Urothelium cell line (cell line): ENCODE measurements at regions not wholly inside any gene's neighbourhood (a gene's known extent, or its start where the extent isn't known, plus 50 kb on each side); places are given as distances from the start of the nearest gene placed in this dataset.

ENCODE experiments used
- DNase-seq: peaks from one replicate; pipeline ENCODE4 v3.0.0; 2011; ENCODE audit warnings: low spot score, mixed read lengths
- FAIRE-seq: peaks from 2 replicates; lab custom pipeline; 2011; peaks lifted over from hg19 to GRCh38; lab: Jason Lieb, UNC

DNA sequence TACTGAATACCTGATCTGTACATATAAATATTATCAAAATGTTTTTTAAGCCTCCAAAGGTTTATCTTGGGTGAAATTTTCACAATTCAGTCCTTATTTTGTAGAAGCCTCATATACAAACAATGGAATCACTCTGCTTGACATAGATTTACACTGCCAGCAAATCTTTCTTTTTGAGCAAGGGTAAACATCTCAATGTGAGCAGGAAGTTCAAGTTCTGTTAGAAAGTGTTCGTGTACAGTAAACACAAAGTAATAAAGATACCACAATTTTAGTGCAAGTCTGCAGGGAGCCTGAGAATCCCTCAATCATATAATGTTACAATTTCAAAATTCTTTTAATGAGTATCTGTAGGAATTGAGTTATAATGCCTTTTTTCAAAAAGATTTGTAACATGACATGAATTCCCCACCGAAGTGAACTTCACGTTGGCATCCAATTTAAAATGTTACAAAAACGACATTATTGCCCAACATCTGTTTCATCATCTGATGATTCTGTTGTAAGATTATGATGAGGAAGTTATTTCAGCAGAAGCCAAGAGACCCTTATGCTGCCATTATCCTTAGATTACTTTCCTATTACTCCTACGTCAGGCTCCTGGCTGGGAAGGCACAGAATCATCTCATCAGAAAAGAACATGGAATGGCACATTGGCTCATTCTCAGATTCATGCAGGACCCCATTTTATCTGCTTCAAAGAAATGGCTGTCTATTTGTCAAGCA is 283.9 kb upstream of the ACVR2A start:
- FAIRE-seq = no peak
- DNase-seq = no peak

DNA sequence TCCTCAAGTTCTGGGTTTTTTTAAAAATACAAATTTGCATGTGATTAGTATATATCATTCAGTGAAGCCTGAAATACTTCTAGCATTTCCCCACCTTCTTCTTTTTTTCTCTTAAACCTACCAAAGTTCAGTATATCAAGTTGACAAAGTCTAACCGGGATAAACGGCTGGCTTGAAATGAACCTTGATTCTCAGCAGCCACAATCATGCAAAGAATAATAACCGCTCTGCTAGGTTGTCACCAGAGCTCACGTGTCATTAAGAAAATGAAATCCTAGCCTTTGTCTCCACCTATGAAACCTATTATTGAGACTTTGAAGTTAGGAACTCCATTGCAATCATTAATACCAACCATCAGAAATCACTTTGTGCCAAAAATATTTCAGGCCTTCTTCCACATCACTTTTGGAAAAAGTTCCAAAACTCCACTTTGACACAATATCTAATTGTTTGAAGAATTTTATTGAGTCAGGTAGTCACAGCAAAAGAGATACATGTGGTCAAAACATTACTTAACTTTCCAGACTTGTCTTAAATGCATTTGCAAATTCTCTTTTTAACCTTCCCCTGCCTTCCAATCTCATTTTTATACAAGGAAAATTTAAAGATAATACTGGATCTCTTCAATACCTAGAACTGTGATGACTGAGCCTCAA is 285.6 kb upstream of the ACVR2A start:
- FAIRE-seq (no peak), DNase-seq (no peak)

DNA sequence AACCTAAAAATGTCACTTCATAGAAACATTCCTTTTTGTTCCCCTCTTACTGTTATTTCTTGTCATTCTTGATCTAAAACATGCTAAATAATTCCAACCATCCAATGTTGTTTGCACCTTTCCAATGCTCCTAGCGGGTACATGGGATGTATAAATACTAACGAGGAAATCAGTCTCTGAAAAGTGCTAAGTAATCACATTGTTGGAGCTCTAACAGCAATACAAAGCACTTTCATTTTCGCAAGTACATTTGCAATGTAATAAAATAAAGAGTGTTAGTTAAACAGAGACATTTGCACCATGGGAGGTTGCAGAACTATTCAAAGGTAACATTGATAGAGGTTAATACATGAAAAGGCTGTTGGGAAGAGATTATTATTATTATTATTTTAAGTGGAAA is 286.2 kb upstream of the ACVR2A start:
- no peak for FAIRE-seq
- no peak for DNase-seq

DNA sequence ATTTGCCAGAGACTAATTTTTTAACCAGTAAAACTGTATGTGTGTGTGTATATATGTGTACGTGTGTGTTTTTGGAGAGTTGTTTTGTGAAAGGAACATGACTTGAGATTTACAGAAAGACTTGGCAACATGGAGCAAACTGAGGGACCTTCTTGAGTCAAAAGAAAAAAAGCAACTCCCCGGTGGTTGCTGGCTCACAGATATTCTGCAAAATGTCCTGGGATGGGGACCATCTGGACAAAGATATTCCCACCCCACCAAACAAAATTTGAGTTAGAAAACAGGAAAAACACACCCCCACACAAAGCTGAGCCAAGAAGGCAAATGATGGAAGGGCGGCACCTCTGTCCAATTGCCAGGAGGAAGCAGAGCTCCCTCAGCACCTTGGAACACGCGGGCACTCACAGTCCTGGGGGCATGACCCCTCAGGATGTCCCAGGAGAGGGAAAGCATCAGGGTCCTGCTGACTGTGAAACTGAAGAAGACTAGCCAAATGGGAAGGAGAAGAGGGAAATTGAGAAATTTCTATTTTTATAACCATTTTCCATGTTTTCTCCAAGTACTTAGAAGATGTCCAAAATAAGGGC is 290.2 kb upstream of the ACVR2A start:
- FAIRE-seq = no peak

DNA sequence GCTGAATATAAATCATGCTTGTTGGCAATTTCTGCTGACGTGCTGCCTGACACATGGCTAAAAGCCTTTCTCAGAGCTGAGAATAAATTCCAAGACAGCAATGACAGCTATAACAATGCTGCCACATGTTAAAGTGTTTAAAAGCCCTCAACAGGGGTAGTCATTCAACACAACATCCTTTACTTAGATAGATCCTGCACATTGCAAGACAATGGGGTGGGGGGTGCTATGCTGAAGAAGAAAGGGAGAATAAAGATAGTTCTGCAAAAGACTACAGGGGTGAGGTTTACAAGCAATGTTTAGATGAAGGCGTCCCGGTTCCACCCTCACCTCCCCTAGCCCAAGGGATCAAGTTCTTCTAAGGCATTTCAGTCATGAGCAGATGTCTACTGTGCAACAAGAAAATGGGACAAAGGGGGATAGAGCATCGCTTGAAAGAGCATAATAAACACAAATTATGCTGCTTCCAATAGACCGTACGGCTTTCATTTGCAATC is 291.0 kb upstream of the ACVR2A start:
- FAIRE-seq (no peak), DNase-seq (no peak)

More for the DNA sequence above, 290.2 kb upstream of the ACVR2A start:
- DNase-seq = no peak

DNA sequence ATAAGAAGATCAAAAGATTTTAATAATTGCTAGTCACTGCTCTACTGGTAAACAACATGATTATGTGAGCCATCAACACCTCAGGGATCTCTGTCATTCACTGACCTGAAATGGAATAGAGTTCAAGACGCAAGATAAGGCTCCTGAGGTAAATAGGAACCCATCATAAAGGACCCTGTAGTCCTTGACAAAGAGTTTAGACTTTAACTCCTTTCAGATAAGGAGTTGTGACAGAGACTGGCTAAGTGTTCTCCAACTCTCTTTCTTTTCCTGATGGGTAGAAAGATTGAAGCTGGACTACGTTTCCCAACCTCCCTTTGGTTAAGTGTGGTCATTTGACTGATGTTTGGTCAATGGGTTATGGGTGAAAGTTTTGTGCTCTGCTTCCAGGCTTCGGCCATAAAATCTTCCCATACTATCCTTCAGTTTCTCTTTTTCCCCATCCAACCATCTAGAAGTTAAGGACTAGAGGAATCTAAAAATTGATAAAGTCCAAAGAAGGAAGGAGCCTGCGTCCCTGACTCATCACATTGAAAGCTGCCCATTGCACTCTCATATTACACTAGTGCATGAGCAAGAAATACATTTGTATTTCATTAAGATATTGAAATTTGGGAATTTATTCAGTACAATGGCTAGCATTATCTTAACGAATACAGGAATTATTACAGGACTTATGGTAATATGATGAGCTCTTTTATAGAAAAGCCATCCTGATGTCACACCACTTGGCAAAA is 293.7 kb upstream of the ACVR2A start:
- DNase-seq (no peak), FAIRE-seq (no peak)

DNA sequence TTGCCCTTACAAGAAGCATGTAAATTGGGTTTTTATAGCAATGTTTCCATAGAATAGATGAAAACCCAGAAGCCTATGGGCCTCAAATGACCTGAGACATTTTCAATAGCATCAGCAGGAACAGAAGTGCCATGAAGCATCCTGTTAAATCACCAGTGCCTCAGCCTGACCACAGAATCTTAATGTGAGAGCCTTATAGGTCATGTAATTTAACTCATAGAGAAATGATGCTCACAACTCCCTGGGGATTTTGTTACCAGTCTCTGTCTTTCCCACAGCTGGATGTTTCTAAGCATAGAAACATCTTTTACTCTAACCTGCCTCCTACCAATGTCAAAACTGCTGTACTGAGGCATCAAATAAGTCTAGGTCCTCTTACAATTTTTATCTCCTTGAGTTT is 295.8 kb upstream of the ACVR2A start:
- FAIRE-seq (no peak), DNase-seq (no peak)

DNA sequence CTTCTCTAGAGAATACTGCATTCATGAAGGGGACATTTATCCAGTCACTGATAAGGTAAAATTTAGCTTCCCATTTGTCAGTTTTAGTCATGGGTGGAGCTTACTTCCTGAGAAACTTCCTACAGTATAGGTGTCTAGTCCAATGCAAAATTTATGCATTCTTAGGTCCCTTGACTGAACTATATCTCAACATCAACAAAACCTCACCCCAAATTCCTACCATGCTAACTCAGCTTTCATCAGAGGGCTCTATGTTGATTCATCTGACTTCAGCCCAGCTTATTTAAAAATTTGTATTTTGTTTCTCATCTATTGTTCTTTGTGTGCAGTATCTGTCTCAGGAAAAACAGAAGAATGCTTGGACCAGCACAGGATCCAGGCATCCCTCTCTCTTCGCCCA is 296.4 kb upstream of the ACVR2A start:
- no peak for FAIRE-seq
- no peak for DNase-seq

DNA sequence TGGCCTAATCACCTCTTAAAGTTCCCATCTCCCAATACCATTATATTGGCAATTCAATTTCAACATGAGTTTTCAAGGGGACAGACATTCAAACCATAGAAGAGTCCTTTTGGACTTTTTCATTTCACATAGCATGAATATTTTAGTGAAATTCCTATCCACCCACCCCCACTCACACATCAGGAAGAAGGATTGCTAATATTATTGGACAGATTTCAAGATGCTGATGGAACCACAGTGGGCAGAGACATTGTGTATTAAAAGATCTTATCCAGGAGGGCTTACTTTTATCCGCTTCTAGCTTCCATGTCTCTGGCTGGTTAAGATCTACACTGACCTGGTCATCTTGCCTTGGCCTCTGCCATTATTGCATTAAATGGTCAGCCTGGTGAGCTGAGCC is 297.4 kb upstream of the ACVR2A start:
- DNase-seq (no peak), FAIRE-seq (no peak)

DNA sequence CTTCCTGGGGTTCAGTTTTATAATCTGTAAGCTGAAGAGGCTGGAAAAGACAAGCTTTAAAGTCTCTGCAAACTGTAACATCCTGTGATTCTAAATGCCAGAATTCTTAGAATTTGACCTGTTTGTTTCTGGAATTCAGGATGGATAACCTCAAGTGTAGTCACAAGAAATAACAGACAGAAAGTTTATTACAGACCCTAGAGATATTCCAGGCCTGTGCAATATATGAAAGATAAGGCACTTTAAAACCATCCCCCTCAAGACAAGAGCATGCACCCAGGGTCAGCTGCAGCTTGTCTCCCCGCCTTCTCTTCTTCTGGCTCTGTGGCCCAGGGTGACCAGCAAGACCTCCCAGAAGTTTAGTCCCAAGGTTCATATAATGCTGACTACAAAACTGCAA is 298.7 kb upstream of the ACVR2A start:
- FAIRE-seq = no peak
- no peak for DNase-seq

DNA sequence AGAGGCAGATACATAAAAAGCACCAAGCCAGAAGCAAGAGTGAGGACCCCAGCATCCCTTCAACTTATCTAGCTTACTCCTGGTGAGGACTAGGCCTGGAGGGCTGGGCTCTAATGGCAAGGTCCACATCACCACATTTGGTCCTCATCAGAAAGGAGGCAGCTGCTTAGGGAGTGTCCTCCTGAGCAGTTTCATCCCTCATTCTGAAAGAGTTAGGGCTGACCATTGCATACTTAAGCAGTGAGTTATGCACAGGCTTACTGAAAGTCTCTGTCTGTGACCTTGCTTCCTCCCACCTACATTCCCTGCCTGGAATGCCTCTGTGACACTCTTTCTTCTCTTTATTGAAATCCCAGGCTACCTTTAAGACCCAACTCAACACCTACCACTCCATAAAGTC is 301.8 kb upstream of the ACVR2A start:
- DNase-seq (peak; percentile 25), FAIRE-seq (no peak)

DNA sequence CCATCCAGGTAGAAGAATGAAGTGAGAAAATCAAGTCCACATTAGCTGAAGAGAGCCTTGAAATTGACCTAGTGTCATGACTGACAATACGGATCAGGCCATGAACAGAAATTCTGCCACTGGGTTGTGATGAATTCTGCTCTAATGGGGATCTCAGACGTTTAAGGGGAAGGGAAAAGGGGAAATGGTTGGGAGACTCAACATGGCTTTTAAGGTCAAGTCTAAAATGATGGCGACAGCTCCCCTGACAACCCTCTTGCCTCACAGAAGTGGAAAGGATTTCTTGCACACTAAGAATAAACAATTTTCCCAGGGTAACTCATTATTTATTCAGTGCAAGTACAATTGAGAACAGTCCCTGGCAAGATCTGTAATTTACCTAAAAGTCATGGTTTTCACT is 302.5 kb upstream of the ACVR2A start:
- DNase-seq (no peak), FAIRE-seq (no peak)

DNA sequence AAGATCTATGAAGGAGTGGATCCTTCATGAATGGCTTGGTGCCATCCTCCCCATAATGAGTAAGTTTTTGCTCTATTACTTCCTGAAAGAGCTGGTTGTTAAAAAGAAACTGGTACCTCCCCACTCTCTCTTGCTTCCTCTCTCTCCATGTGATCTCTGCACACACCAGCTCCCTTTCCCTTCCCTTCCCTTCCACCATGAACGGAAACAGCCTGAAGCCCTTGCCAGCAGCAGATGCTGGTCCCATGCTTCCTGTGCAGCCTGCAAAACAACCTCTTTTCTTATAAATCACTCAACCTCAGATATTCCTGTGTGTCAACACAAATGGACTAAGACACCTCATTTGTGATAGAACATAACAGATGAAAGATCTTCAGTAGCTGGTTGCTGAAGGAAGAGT is 303.5 kb upstream of the ACVR2A start:
- no peak for FAIRE-seq

DNA sequence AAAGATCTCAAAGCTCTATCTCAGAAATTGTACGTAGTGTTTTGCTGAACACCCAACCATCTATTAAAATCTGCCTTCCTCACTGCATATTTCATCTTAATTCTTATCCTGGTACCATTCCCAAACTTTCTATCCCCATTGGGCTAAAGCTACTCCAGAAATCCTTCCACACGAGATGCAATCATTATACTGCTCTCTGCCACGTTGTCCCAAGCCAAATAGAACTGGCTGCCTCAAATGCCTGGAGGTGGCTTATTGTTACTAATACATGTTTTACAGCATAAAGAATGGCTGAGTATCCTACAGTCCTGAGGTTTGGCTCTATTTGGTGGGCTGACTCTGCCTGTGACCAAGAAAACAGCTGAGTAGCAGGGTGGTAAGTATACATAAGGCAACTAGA is 306.0 kb upstream of the ACVR2A start:
- FAIRE-seq (no peak), DNase-seq (no peak)

More for the DNA sequence above, 303.5 kb upstream of the ACVR2A start:
- DNase-seq = no peak

DNA sequence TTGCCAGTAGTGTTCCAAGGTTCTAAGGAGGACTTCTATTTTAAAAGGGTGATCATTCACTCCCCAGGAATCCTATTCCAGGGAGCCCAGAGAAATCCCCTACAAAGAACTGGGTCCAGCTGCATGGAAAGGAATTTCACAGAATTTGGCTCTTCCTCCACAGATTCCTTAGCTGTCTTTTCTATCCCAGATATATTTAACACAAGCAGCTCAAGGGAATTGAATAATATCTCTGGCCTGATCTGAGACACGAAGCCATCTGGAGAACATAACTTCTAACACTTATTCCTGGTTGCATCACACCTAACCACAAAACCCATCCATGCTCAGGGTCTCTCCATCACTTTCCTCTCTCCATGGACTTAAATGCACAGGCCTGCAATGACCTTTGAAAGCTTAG is 306.7 kb upstream of the ACVR2A start:
- DNase-seq (no peak), FAIRE-seq (no peak)

DNA sequence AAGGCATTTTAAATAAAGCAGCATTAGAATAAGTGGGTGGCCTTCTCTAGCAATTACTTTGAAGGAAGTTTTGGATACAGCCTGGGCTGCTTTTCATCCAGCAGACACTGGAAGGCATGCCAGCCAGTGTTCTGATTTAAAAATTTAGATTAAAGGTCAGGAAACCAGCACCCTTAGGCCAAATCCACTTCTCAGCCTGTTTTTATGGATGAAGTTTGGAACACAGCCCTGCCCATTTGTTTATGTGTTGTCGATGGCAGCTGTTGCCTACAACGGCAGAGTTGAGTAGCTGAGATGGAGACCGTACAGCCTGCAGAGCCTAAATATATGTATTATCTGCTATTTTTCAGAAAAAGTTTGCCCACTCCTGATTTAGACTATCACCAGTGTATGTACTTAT is 313.6 kb upstream of the ACVR2A start:
- DNase-seq = no peak
- no peak for FAIRE-seq

DNA sequence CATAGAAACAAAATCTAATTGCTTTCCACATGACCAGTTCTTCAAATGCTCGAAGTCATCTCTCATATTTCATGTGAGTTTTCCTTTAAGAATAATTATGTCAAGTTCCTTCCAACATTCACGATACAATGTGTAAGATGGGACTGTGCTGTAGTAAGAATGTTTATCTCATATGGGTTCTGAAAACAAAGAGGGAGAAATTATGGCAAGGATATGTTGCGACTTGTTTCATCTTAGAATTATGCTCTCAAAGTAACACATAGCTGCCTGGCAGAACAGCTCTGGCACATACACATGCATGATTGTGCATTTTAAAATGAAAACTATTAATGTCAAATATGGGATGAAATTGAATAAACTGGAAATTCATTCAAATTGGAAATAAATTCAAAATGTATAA is 314.8 kb upstream of the ACVR2A start:
- FAIRE-seq (no peak), DNase-seq (no peak)

DNA sequence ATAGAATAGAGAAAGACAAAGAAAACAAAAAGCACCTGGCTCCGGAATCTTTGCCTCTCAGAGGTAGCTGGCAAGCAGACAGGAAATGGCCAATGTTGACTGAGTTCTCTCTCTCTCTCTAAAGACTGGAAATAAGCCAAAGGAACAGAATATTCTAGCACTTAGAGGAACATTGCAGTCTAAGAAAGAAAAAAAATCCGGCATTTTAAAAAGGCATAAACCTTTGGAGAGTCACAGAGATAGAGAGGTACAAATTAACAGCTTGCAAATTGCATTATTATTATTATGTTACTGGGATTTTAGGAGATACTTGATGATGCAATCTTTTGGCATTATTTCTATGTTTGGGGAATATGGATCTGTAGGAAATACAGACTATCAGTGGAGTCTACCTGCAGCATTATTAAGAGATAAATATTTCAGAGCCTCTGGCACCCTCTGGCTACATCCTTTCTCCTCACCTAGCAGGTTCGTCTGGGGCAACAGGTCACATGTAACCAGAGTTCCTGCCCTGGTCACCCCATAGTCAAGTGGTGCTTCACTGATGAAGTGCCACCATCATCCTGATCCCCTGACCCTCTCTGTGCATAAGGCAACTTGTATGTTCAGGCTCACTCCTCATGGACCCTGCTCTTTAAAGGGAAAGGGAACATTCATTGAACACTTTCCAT is 318.9 kb upstream of the ACVR2A start:
- DNase-seq (no peak), FAIRE-seq (no peak)

DNA sequence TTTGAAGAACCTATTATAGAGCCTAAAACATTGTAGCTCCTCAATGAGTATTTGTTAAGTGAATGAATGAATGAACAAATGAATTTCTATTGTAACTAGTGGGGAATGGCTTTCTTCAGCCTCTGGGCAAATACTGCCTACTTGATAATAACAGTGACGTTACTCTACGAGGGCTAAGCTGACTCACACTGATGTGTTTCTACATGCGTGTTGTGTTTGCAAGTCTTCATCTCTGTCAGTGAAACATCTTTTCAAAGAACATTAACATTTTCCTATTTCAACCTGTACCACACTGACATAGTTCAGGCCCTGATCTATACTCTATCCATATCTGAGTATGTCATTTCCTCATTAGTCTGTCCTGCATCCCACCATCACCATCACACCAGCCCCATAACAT is 319.9 kb upstream of the ACVR2A start:
- DNase-seq (no peak), FAIRE-seq (no peak)

DNA sequence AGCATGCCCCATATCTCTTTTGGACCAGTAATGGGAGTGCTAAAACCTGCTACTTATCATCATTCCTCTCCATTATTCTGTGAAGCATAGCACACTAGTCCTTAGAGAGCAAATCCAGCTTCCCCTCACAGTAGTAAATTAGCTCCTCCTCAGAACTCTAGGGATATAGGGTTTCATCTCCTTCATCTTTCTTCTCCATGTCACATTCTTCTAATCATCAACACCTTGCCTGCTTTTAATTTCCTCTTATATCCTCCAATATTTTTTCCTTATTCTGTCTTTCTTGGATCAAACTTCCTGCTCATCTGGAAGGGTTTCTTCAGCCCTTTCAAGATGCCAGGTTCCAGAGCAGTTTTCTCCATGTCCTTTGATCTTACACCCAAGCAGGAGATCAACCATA is 321.4 kb upstream of the ACVR2A start:
- FAIRE-seq = no peak
- no peak for DNase-seq

DNA sequence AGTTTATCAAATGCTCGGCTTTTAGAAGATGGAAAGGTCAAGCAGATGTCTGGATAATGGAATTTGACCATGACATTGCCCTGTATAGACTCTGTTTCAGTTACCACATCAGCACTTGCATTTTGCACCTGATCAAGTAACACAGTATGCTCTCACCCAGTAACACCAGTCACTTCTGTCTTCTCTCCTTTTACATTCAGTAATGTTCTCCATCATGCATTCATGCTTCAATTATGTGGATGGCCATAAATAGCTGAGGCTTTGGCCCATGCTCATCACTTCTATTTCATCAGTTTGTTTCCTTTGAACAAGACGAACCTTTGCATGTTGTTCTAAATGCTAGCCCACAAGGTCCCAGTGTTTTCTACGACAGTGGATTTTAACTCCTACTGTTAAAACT is 322.9 kb upstream of the ACVR2A start:
- DNase-seq (no peak), FAIRE-seq (no peak)
